GM10266 (cell line): ENCODE measurements at regions not wholly inside any gene's neighbourhood (a gene's known extent, or its start where the extent isn't known, plus 50 kb on each side); places are given as distances from the start of the nearest gene placed in this dataset.

Experiments used
- DNase-seq: peaks from one replicate; pipeline ENCODE4 v3.0.0; 2012; ENCODE audit errors: extremely low spot score
- CTCF ChIP-seq: IDR thresholded peaks from 2 replicates; pipeline ENCODE4 v1.5.1; 2012; ENCODE audit warnings: mild to moderate bottlenecking, low read depth; ENCODE audit not compliant: control insufficient read depth, insufficient read depth; ENCODE audit errors: missing control alignments

- TF ChIP-seq CTCF, result no peak
- DNase-seq, result no peak
Measured at GRCh38 chr11:43245466-43245865, 66.3 kb upstream of the API5 start.

GRCh38 chr11:43250309-43250708 is 61.5 kb upstream of the API5 start:
- DNase-seq, result no peak
- TF ChIP-seq CTCF, result no peak

- no peak for DNase-seq
- no peak for TF ChIP-seq CTCF
Measured at GRCh38 chr11:43261775-43262174, 50.0 kb upstream of the API5 start.
